ENCODE measurements at regions not wholly inside any gene's neighbourhood (a gene's known extent, or its start where the extent isn't known, plus 50 kb on each side); places are given as distances from the start of the nearest gene placed in this dataset.
"Not testable (repeated sequence)": the region's sequence is repeated elsewhere in the genome, so short reads cannot be mapped to it uniquely, and the experiment has no call there.

DNA sequence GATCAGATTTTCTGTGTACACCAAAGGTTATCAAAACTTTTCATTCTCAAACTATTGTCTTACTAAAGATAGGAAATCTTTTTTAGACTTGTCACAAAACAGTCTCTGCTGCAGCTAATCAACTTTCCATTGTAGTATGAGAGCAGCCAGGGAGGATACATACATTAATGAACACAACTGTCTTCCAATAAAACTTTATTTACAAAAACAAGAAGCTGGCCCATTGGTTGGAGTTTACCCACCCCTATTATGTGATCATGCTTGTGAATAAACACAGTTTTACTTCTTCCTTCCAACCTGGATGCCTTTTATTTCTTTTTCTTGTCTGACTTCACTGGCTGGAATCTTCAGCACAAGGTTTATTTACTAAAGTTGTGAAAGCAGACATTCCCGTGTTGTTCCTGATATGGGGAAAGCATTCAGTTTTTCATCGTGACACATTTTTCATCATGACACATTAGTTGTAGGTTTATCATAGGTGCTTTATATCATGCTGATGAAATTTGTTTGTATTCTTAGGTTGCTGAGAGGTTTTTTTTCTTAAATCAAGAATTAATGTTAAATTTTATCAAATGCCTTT is 98.5 kb upstream of the CDK13 start:
- H3K27me3 ChIP-seq (ENCODE audit: insufficient read depth, low read length), result peaks cover 7% of the 10 kb centered on the region; the same call in 1 of the 2 replicates
- no peaks in the 10 kb centered on the region for H3K36me3 ChIP-seq (ENCODE audit: insufficient read depth, low read length)
- no peaks in the 10 kb centered on the region for H3K79me2 ChIP-seq (ENCODE audit: control insufficient read depth, insufficient read depth, low read length, unreplicated experiment)
- no peak overlapping the region for H2AFZ ChIP-seq (ENCODE audit: low read length, unreplicated experiment)
- H3K4me3 ChIP-seq (ENCODE audit: low read depth, low read length), result no peak overlapping the region
- H3K27ac ChIP-seq (ENCODE audit: low read depth, low read length), result no peak overlapping the region
- H3K4me1 ChIP-seq (ENCODE audit: control insufficient read depth, insufficient read depth, low read length, unreplicated experiment), result no peaks in the 10 kb centered on the region

DNA sequence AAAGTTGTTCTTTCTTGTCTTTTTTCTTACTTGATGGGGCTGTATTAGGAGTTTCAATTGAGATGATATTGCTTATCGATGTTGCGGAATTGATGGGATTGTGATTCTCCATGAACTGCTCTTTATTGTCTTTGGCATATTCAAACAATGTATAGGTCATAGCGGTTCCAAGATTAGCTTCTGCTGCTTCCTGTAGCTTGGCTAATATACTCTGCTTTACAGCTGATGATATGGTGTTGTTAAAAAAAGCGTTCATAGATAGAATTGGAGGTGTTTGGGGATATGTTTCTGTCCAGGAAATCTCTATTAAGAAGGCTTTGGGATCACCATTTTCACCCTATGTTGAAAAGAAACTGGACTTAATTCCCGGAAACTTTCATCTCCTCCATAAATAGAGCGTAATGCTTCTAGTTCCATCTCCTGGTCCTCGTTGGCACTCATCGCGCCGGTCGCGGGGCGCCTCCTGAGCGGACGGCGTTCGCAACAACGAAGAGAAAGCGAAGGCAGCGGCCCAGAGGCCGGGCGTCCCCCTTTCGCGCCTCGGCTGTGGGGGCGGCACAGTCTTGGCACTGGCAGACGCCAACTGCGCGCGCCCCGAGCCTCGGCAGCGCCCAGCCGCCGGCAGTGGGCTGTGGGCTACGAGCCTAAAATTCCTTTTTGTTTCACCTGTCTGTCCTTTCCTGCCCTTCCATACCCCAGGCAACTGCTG is 95.3 kb upstream of the CDK13 start:
- not testable (repeated sequence) for H3K79me2 ChIP-seq (ENCODE audit: control insufficient read depth, insufficient read depth, low read length, unreplicated experiment); H3K27me3 ChIP-seq (ENCODE audit: insufficient read depth, low read length); H3K4me1 ChIP-seq (ENCODE audit: control insufficient read depth, insufficient read depth, low read length, unreplicated experiment); H3K27ac ChIP-seq (ENCODE audit: low read depth, low read length); H3K36me3 ChIP-seq (ENCODE audit: insufficient read depth, low read length)
- Histone ChIP-seq H2AFZ (ENCODE audit: low read length, unreplicated experiment) (peak overlapping the region; percentile 80), H3K4me3 (ENCODE audit: low read depth, low read length) (peak overlapping the region; percentile 70)

DNA sequence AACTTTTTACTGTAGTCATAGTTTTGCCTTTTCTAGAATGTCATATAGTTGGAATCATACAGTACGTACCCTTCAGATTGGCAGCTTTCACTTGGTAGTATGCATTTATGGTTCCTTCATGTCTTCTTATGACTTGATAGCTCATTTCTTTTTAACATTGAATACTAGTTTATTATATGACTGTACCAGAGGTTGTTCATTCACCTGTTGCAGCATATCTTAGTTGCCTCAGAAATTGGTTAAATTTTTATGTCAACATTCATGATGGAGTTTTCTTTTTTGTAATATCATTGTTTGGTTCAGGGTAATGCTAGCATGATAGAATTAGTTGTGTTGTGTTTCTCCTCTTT is 94.8 kb upstream of the CDK13 start:
- H3K27me3 ChIP-seq (ENCODE audit: insufficient read depth, low read length), result peaks cover 7% of the 10 kb centered on the region; the same call in 1 of the 2 replicates
- H3K27ac ChIP-seq (ENCODE audit: low read depth, low read length), result no peak overlapping the region
- H3K36me3 ChIP-seq (ENCODE audit: insufficient read depth, low read length), result no peaks in the 10 kb centered on the region
- no peaks in the 10 kb centered on the region for H3K4me1 ChIP-seq (ENCODE audit: control insufficient read depth, insufficient read depth, low read length, unreplicated experiment)
- peak overlapping the region; percentile 80 for H2AFZ ChIP-seq (ENCODE audit: low read length, unreplicated experiment)
- H3K79me2 ChIP-seq (ENCODE audit: control insufficient read depth, insufficient read depth, low read length, unreplicated experiment), result no peaks in the 10 kb centered on the region
- peak overlapping the region; percentile 70 for H3K4me3 ChIP-seq (ENCODE audit: low read depth, low read length)

DNA sequence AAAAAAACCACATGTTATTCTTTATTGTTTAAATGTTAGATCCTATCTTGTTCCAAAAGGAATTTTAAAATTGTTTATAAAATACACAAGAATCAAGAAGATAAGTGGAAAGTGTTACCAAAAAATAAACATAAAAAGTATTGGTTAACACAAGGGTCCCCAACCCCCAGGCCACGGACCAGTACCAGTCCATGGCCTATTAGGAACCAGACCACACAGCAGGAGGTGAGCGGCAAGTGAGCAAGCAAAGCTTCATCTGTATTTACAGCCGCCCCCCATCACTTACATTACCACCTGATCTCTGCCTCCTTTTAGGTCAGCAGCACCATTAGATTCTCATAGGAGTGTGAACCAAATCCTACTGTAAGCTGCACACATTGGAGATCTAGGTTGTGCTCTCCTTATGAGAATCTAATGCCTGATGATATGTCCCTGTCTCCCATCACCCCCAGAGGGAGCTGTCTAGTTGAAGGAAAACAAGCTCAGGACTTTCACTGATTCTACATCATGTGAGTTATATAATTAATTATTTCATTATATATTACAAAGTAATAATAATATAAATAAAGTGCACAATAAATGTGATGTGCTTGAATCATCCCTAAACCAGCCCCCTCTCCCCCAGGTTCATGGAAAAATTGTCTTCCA is 86.3 kb upstream of the CDK13 start:
- H3K4me3 ChIP-seq (ENCODE audit: low read depth, low read length); H3K36me3 ChIP-seq (ENCODE audit: insufficient read depth, low read length); H2AFZ ChIP-seq (ENCODE audit: low read length, unreplicated experiment); H3K27me3 ChIP-seq (ENCODE audit: insufficient read depth, low read length); H3K27ac ChIP-seq (ENCODE audit: low read depth, low read length); H3K4me1 ChIP-seq (ENCODE audit: control insufficient read depth, insufficient read depth, low read length, unreplicated experiment); H3K79me2 ChIP-seq (ENCODE audit: control insufficient read depth, insufficient read depth, low read length, unreplicated experiment): not testable (repeated sequence)

DNA sequence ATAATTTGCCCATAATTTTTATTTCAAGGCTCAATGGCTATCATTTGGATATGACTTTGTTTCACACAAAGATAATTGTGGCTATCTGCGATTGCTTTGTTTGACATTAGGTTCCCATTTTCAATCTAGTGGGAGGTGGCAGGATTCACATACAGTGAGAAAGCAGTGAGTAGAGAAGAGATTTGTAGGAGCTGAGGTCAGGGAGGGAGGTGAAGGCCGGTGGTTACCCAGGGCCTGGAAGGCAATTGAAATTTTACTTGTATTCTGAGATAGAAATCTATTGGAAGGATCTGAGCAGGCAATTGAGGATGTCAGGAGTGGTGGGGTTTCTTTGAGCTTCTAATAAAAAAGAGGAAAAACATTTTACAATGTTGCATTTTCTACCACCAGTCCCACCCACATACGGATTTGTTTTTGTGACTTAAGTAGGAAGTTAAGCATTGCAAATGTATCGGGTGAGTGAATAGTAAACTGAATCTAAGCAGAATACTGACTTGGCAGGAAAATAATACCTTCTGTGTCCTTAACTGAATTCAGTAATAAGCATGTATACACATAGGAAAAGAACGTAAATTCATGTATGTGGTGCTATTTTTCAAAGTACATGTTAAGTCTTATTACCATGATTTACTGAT is 80.1 kb upstream of the CDK13 start:
- not testable (repeated sequence) for H3K4me1 ChIP-seq (ENCODE audit: control insufficient read depth, insufficient read depth, low read length, unreplicated experiment); H2AFZ ChIP-seq (ENCODE audit: low read length, unreplicated experiment); H3K27me3 ChIP-seq (ENCODE audit: insufficient read depth, low read length); H3K36me3 ChIP-seq (ENCODE audit: insufficient read depth, low read length); H3K27ac ChIP-seq (ENCODE audit: low read depth, low read length); H3K4me3 ChIP-seq (ENCODE audit: low read depth, low read length); H3K79me2 ChIP-seq (ENCODE audit: control insufficient read depth, insufficient read depth, low read length, unreplicated experiment)

DNA sequence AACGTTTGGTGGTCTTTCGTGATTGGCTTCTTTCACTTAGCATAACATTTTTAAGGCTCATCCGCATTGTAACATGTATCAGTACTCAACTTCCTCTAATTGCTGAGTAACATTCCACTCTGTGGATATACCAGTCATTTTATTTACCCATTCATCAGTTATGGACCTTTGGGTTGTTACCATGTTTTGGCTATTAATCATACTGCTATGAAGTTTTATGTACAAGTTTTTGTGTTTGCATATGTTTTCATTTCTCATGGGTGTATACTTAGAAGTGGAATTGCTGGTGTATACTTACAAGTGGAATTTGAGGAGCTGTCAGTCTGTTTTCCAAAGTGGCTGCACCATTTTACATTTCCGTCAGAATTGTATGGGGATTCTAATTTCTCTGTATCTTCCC is 78.4 kb upstream of the CDK13 start:
- H3K36me3 ChIP-seq (ENCODE audit: insufficient read depth, low read length); H3K4me1 ChIP-seq (ENCODE audit: control insufficient read depth, insufficient read depth, low read length, unreplicated experiment): not testable (repeated sequence)

DNA sequence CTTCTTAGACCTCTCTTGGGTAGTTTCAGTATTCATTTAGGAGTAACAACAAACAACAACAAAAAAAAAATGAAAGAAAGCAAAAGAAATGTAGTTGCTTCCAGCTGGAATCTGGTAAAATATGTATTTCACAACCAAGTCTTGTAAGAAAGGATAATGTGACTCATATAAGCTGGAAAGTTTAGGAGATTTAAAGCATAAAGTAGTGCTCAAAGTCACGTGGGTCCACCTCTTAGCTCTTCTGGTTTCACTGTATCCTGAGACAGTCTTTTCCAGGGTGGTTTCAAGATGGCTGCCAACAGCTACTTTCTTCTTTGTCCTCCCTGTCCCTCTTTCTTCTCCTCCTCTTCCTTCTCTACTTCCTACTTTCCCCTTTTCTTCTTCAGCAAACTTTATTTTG is 69.5 kb upstream of the CDK13 start:
- peak overlapping the region; percentile 51 for H2AFZ ChIP-seq (ENCODE audit: low read length, unreplicated experiment)
- H3K4me1 ChIP-seq (ENCODE audit: control insufficient read depth, insufficient read depth, low read length, unreplicated experiment), result no peaks in the 10 kb centered on the region
- no peaks in the 10 kb centered on the region for H3K36me3 ChIP-seq (ENCODE audit: insufficient read depth, low read length)
- H3K27ac ChIP-seq (ENCODE audit: low read depth, low read length), result no peak overlapping the region
- no peaks in the 10 kb centered on the region for H3K27me3 ChIP-seq (ENCODE audit: insufficient read depth, low read length)
- H3K79me2 ChIP-seq (ENCODE audit: control insufficient read depth, insufficient read depth, low read length, unreplicated experiment), result no peaks in the 10 kb centered on the region
- no peak overlapping the region for H3K4me3 ChIP-seq (ENCODE audit: low read depth, low read length)

More for the DNA sequence above, 78.4 kb upstream of the CDK13 start:
- H3K27me3 ChIP-seq (ENCODE audit: insufficient read depth, low read length); H3K4me3 ChIP-seq (ENCODE audit: low read depth, low read length); H3K79me2 ChIP-seq (ENCODE audit: control insufficient read depth, insufficient read depth, low read length, unreplicated experiment); H3K27ac ChIP-seq (ENCODE audit: low read depth, low read length); H2AFZ ChIP-seq (ENCODE audit: low read length, unreplicated experiment): not testable (repeated sequence)

DNA sequence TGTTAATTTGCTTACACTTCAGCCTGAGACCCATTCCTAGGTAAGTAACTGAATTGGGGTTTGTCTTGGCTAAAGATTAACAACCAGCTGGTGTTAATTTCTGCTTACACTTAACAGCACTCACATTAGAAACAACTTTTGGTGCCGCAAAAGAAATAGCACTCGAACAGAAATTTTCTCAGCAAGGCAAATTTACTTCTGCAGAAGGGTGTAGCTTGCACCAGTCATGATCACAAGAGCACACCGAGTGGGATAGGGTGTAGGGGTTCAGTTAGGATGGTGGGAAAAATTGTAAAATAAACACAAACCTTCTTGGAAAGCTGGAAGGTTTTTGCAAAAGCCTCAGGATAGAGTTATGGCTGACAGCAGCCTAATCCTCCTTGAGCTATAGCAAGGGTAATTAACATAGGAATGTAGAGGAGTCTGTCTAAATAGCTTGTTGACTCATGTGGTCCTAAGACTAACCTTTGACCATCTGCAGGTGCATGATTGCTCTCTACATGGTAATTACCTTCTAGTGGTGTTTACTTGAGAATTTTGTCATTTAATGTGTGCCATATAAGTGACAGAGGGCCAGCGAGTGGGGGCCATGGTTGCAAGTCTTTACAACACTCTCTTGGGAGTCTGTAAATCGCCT is 67.8 kb upstream of the CDK13 start:
- Histone ChIP-seq H2AFZ (ENCODE audit: low read length, unreplicated experiment) (no peak overlapping the region), H3K27me3 (ENCODE audit: insufficient read depth, low read length) (no peaks in the 10 kb centered on the region)

DNA sequence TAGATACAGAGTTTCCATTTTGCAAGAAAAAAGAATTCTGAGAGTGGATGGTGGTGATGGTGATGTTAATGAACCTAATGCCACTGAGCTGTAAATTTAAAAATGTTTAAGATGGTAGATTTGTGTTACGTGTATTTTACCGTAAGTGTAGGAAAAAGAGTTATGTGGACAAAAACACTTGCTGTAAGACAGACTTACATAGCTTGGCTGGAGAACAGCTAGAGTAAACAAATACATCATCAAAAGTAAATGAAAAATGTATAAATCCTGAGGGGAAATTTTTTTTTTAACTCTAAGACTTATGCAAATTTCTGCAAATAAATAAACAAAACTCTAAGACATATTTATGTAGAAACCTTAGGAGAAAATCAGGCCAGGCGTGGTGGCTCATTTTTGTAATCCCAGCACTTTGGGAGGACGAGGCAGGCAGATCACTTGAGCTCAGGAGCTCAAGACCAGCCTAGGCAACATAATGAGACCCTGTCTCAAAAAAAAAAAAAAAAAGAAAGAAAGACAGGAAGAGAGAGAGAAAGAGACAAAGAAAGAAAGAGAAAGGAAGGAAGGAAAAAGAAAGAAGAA is 66.2 kb upstream of the CDK13 start:
- Histone ChIP-seq H3K79me2 (ENCODE audit: control insufficient read depth, insufficient read depth, low read length, unreplicated experiment) (no peaks in the 10 kb centered on the region), H3K36me3 (ENCODE audit: insufficient read depth, low read length) (no peaks in the 10 kb centered on the region), H3K27me3 (ENCODE audit: insufficient read depth, low read length) (no peaks in the 10 kb centered on the region), H2AFZ (ENCODE audit: low read length, unreplicated experiment) (no peak overlapping the region), H3K27ac (ENCODE audit: low read depth, low read length) (no peak overlapping the region), H3K4me3 (ENCODE audit: low read depth, low read length) (no peak overlapping the region), H3K4me1 (ENCODE audit: control insufficient read depth, insufficient read depth, low read length, unreplicated experiment) (no peaks in the 10 kb centered on the region)

More for the DNA sequence above, 67.8 kb upstream of the CDK13 start:
- no peaks in the 10 kb centered on the region for H3K4me1 ChIP-seq (ENCODE audit: control insufficient read depth, insufficient read depth, low read length, unreplicated experiment)
- no peaks in the 10 kb centered on the region for H3K79me2 ChIP-seq (ENCODE audit: control insufficient read depth, insufficient read depth, low read length, unreplicated experiment)
- H3K27ac ChIP-seq (ENCODE audit: low read depth, low read length), result no peak overlapping the region
- no peak overlapping the region for H3K4me3 ChIP-seq (ENCODE audit: low read depth, low read length)
- no peaks in the 10 kb centered on the region for H3K36me3 ChIP-seq (ENCODE audit: insufficient read depth, low read length)

DNA sequence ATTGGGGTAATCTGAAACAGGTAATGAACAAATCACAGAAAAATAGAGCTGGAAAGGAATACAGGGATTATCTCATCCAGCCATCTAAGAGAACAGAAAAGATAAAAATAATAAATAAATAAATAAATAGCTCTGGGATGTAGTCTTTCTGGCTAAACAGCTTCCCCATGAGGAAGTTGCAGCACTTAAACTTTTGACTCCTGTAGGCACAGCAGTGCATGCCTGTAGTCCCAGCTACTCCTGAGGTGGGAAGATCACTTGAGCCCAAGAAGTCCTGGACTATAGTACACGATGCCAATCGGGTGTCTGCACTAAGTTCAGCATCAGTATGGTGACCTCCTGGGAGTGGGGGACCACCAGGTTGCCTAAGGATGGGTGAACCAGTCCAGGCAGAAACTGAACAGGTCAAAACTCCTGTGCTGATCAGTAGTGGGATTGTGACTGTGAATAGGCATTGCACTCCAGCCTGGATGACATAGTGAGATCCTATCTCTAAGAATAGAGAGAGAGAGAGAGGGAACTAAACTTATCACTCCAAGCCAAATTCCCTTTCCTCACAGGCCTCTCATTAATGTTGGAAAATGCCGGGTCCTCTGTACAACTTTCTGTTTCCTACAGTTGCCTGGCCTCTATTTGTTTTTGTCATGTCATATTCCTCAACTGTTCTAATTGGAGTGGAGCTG is 61.7 kb upstream of the CDK13 start:
- Histone ChIP-seq H2AFZ (ENCODE audit: low read length, unreplicated experiment) (no peak overlapping the region), H3K36me3 (ENCODE audit: insufficient read depth, low read length) (no peaks in the 10 kb centered on the region), H3K4me3 (ENCODE audit: low read depth, low read length) (no peak overlapping the region), H3K79me2 (ENCODE audit: control insufficient read depth, insufficient read depth, low read length, unreplicated experiment) (no peaks in the 10 kb centered on the region), H3K27ac (ENCODE audit: low read depth, low read length) (no peak overlapping the region), H3K27me3 (ENCODE audit: insufficient read depth, low read length) (peaks cover 25% of the 10 kb centered on the region), H3K4me1 (ENCODE audit: control insufficient read depth, insufficient read depth, low read length, unreplicated experiment) (no peaks in the 10 kb centered on the region)

Data from ACC112 (cell line).